ENCODE measurements at regions not wholly inside any gene's neighbourhood (a gene's known extent, or its start where the extent isn't known, plus 50 kb on each side); places are given as distances from the start of the nearest gene placed in this dataset.

DNA sequence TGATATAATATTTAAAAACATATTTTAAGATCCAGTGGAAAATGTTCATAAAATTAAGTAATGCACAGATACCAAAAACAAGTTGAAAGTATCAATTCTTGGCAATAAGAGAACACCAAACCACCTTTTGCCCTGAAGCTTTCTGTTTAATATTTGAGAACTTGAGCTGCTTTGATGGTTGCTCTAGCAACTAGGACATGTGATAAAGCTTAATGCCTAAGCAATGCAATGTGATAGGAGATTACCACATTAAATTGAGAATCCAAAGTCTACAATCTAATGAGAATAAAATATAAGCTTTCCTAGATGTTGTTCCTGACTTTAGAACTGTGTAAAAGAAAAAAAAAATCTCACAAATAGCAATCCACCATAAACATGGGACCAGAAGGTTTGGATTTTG is 1367.5 kb upstream of the PCDH9 start:
- no peak for DNase-seq

DNA sequence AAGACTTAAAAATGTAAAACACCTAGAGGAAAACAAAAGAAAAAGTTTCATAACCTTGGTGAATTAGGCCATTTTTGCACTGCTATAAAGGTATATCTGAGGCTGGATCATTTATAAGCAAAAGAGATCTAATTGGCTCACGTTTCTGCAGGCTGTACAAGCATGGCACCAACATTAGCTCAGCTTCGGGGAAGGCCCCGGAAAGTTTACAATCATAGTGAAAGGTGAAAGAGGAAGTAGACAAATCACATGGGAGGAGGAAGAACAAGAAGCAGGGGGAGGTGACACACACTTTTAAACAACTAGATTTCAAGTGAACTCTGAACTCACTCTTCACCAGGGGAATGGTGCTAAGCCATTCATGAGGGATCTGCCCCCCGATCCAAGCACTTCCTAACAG is 1358.5 kb upstream of the PCDH9 start:
- DNase-seq = peak; percentile 29

DNA sequence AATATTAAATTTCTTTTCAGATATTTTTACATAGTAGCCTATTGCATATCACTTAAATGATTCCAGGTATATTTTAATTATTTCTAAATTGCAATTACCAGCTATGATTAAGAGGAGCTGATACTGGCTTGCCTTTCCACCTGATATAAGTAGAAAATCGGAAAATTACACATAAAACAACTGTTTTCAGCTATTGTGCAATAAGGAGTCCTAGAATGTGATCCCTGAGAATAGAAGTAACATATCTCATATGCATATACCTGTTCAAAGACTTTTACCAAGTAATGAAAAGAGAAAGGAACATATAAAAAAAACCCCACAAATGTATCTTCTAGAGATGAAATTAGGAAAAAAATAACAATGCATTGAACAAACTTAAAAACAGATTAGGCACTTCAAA is 1354.6 kb upstream of the PCDH9 start:
- DNase-seq = no peak

DNA sequence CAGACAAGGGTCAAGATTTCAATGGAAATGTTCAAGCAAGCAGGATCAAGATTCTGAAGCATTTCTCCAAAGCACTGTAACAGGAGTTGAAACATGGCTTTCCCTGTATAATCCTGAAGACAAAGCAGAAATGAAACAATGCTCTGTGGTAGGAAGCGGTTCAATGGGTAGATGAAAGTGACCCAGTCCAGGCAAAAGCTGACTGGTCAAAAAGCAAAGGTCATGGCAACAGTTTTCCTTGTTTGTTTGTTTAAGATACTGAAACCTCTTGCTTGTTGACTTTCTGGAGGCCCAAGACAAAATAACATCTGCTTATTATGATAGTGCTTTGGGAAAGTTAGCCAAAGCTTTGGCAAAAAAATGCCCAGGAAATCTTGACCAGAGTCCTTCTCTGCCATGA is 1343.9 kb upstream of the PCDH9 start:
- DNase-seq = no peak

DNA sequence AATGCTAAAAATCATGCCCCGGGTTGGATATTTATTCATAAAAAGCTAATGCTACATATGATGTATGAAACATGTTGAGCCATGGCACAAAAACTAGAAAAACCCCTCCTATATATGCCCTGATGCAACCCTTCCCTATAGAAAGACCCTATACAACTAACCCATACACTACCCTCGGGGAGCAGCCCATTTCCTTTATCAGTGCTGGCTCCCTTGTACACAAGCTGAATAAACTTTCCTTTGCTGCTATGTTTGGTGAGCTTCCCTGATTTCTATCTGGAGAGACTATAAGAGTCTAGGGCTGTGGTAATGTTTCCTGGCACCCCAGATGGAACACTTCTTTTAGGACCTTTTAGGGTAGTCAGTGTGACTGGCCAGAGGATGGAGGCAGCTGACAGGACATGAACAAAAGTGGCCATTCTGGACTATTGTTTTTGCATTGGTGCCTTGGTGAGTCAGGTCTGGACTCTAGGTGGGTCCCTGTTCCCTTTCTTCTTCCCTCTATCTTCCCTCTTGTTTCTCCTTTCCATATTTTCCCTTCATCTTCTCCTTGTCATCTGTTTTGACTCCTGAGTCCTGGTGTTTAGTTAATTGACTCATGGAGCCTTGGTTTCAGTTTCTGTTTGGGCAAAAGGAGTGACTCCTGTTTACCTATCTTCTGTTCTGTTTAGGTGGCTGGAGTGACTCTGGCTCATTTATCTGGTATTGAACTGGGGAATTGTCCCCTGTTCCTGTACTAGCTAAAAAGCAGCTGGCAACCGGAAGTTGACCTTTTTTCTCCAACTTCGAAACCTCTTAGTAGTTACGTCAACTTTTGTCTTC is 1321.8 kb upstream of the PCDH9 start:
- no peak for DNase-seq

DNA sequence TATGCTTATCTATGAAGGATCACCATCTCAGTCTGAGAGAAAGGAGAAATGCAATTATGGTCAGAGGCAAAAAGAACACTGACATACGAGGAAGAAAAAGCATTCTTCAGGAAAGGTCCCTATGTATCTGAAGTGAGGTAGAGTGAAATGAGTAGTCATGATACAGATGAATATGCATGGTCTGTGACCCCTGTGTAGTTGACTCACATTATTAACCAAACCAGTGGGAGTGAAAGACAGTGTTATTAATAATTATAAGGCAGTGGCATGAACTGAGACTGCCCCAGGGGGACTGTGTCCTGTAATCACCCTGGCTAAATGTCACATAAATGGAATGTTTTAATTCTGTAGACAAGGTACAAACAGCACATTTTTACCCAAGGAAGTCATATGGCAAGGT is 1320.2 kb upstream of the PCDH9 start:
- no peak for DNase-seq

DNA sequence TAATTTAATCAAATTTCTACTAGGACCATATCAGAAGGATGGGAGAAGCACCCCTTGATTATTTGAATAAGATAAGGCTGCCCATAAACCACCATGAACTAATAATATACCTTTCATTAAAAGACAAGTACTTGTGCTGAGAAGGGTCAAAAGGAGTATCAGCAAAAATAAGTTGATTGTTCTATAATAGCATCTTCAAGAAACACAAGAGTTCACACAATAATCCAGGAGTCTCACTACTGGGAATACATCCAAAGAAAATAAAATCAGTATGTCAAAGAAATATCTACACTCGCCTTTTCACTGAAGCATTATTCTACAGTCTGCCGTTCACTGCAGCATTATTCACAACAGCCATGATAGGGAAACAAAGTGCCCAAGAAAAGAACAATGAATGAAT is 1310.1 kb upstream of the PCDH9 start:
- DNase-seq = no peak

DNA sequence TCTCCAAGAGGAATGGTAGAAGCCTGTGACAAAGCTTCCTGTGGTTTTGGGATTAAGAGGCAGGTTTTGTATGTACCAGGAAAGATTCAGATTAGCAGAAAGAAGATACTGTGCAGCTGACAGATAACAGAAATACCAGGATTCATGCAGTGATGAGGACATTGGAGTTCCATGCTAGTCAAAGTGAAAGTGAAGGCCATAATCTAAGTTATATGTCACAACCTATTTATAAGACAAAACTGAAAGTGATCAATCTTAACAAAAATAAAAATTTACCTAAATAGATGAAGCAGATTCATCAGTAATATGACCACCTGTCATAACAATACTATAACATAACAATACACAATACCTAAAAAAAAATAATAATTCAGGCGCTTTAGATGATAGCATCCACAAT is 1305.2 kb upstream of the PCDH9 start:
- DNase-seq = no peak

DNA sequence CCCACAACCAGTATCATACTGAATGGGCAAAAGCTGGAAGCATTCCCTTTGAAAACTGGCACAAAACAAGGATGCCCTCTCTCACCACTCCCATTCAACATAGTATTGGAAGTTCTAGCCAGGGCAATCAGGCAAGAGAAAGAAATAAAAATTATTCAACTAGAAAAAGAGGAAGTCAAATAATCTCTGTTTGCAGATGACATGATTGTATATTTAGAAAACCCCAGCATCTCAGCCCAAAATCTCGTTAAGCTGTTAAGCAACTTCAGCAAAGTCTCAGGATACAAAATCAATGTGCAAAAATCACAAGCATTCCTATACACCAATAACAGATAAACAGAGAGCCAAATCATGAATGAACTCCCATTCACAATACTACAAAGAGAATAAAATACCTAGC is 1297.0 kb upstream of the PCDH9 start:
- peak; percentile 10 for DNase-seq

DNA sequence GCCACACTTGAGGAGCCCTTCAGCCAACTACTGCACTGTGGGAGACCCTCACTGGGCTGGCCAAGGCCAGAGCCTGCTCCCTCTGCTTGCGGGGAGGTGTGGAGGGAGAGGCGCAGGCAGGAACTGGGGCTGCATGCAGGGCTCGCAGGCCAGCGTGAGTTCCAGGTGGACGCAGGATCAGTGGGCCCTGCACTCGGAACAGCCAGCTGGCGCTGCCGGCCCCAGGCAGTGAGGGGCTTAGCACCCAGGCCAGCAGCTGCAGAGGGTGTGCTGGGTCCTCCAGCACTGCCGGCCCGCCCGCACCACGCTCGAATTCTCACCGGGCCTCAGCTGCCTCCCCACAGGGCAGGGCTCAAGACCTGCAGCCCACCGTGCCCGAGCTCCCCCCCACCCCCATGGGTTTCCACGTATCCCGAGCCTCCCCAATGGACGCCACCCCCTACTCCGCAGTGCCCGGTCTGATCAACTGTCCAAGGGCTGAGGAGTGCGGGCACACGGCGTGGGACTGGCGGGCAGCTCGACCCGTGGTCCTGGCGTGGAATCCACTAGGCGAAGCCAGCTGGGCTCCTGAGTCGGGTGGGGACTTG is 1293.8 kb upstream of the PCDH9 start:
- DNase-seq = no peak

DNA sequence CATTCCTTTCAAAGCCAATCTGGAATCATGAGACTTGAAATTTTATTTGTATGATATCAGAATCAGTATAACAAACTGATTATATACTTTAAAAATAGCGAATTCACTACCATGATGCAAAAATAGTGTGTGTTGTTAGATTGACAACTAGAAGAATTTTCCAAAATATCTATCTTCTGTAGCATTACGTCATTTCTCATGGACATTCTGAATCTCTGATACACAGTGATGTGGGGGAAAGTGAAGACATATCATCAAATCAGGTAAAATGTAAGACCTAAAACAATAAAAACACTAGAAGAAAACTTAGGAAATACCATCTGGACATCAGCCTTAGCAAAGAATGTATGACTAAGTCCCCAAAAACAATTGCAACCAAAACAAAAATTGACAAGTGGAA is 1292.0 kb upstream of the PCDH9 start:
- DNase-seq = no peak

DNA sequence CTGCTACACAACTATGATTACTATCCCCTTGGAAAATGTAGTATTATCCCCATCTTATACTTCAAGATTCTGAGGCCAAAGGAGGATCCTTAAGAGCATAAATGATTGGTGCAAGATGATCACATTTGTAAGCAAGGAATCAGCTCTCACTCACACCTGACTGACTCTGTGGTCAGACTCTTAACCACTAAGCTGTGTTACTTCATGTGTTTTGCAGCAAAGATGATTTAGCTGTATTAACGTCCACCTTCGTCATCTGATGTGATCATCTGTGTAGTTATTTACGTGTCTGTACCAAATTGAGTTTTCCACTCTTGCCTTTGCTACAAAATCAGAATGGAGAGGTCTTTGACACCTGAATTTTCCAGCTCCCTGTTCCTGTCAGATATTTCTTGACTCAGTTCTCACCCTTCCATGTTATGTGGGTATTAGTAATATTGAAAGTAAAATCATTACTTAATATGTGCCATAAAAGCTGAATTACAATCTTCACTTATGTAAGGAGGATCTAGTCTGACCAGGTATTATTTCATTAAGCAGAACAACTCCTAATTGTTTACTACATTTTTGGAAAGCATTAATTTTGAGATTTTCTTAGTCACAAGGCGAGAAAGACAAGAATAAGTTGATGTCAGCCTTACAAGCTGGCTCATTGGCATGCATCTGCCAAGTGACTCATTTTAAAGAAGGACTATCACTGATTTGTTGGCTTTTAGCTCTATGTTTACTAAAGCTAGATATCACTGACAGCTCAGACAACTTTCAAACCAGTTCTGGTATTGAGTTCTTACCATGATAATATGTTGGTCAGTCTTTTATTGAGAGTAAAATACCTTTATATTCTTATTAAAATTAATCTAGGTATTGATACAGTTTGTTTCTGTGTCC is 1279.8 kb upstream of the PCDH9 start:
- no peak for DNase-seq

DNA sequence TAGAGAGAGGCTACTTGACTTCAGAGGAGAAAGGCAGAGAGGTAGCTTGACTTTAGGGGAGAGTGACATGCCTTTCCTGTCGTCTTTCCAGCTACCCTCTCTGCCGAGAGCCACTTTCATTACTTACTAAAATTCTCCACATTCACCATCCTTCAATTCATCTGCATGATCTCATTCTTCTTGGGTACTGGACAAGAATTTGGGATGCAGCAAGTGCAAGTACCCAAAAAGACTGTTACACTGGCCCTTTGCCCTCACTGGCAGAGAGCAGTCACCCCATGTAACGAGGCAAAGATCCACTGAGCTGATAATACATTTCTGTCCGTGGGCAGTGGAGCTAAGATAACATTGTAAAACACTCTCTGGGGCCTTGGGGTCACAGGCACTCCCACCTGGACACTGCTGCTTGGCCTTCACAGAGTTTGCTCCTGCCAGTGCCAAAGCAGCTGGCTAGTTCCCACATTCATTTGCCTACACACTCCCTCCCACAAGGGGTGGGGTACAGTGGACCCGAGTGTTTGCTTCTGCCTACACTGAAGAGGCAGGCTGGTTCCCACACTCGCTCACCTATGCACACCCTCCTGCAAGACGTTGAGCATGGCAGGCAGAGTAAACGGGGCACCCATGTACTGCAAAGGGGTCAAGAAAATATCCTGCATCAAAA is 1276.9 kb upstream of the PCDH9 start:
- no peak for DNase-seq

DNA sequence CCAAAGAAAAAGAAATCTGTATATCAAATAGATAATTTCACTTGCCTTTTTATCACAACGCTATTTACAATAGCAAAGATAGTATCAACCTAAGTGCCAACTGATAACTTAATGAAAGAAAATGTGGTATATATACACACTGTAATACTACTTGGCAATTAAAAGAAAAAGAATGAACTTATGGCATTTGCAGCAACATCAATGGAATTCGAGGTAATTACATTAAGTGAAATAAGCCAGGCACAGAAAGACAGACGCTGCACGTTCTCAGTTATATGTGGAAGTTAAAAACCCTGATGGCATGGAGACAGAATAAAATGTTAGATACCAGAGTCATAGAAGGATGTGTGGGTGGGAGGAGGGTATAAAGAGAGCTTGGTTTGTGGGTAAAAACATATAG is 1260.5 kb upstream of the PCDH9 start:
- no peak for DNase-seq

DNA sequence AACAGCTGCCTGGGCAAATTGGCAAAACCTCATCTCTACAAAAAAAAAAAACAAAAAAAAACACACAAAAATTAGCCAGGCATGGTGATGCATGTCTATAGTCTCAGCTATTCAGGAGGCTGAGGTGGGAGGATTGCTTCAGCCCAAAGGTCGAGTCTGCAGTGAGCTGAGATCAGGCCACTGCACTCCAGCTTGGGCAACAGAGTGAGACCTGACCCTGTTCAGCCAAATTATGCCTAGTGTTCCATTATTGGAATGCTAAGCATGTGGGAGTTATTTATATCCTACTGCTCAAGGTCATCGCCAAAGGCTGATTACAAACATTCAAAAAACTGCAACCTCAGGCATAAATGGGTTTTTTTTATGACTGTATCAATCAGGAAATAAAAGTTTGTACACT is 1251.0 kb upstream of the PCDH9 start:
- no peak for DNase-seq

DNA sequence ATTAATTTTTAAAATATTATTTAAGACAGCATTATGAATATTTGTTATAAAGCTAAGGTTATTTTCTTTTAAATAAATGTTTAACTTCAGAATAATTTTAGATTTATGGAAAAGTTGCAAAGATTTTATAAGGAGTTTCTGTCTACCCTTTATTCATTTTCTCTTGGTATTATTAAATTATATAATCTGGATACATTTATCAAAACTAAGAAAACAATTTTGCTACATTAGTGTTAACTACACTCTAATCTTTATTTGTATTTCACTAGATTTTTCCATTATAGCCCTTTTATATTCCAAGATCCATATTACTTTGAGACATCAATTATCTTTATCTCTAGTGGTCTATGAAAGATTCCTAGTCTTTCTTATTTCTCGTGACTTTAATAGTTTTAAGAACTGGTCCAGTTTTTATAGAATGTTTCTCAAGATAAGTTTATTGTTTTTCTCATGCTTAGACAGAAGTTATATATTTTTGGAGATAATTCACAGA is 1243.7 kb upstream of the PCDH9 start:
- no peak for DNase-seq

DNA sequence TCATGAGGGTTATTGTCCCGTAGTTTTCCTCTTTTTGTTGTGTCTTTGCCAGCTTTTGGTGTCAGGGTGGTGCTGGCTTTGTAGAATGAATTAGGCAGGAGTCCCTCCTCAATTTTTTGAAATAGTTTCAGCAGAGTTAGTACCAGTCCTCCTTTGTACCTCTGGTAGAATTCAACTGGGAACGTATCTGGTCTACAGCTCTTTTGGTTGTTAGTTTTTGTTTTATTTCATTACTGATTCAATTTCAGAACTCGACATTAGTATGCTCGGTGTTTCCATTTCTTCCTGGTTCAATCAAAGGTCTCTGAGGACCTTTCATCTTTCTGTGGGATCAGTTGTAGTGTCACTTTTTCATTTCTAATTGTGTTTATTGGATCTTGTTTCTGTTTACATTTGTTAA is 1237.0 kb upstream of the PCDH9 start:
- no peak for DNase-seq

DNA sequence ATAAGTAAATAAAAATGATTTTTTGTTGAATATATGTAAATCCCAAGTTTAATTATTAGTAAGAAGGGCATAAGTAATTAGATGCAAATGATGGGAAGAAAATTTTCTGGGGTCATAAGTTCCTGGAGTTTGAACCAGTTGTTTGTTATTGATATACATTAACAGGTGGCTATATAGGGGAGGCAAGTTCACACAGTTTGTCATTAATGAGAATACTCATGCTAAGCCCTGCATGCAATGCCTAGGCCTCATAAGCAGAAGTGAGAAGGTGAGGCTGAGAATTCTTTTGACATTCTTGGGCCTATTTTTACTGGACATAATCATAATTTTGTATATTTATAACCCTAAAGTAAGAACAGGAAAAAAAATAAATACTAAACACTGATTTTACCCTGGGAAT is 1210.7 kb upstream of the PCDH9 start:
- no peak for DNase-seq

DNA sequence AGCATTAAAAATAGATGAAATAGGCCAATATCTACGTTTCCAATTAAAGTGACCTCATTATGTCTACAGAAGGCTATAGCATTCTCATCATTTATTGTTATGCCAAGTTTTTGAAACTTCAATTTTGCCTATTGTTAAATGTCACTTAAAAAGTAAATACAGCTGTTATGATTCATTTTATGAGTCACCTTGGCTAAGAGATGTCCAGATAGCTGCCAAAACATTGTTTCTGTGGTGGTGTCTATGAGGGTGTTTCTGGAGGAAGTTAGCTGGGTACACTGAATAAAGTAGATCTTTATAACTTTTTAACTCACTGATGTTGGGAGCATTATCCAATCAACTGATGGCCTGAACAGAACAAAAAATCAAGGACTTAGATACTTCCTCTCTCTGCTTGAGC is 1209.7 kb upstream of the PCDH9 start:
- DNase-seq = no peak

DNA sequence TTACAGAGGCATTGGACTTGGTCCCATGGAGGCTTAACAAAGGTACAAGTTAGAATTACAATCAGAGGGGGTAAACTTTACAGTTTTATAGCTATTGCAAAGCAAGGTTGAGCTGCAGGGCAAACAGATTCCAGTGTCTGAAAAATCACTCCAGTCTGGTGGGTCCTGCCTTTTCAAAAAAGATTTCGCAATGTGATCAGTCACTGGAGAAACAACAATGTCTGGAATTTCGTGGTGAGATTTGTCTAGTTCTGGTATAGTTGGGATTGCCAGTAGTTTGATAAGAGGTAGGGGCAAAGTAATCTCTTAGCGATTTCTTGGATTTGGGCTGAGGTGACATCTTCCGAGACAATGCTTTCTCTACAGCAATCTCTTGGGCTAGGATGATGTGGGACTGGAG is 1198.2 kb upstream of the PCDH9 start:
- no peak for DNase-seq

DNA sequence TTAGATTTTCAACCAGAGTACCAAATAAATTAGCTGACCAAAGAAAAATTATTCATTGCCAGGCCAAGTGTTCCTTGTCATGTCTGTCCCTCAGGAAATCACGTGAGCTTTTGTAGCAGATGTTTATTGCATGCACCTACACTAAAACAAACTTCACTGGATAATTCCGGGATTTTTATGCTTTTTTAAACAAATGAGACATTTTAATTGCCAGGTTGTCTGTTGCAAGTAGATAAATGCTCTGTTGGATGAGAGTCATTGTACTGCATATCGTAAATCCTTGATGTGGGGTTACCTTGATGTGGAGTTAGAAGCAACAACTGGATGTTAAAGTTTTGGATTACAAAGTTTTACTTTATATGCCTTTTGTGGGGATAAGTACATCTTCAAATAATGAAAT is 1187.7 kb upstream of the PCDH9 start:
- no peak for DNase-seq

DNA sequence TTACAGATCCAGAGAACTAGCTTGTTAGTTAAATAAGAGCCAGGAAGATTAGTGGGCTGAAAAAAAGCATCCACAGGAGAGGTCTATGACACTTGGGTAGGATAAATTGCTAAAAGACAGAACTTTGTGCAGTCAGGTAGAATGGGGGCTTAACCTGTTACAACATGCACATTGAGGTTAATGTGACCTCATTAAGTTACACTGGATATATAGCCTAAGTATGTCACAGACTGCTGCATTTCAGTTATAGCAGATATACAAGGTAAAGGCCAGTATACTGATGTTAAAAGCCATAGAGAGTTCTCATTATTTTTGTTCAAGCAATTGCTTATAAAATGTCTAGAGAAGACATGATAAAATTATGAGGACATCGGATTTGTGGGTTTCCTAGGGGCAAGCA is 1179.9 kb upstream of the PCDH9 start:
- no peak for DNase-seq

DNA sequence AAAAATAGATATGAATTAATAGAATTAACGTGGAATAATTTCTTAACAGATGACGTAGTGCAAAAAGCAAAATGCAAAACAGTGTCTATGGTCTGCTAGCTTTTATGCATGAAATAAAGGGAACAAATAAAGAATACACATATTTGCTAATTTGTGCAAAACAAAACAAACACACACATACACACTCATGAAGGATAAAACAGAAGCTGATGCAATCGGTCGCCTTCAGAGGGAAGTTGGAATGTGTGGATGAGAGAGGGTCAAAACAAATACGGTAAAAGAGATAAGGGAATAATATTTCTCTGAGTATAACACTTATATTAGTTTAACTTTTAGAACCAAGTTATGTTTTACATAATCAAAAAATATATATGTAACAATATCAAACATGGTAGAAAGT is 1160.9 kb upstream of the PCDH9 start:
- DNase-seq = no peak

All from GF-D8 (cell line).